ENCODE measurements at regions not wholly inside any gene's neighbourhood (a gene's known extent, or its start where the extent isn't known, plus 50 kb on each side); places are given as distances from the start of the nearest gene placed in this dataset.
"Not testable (repeated sequence)": the region's sequence is repeated elsewhere in the genome, so short reads cannot be mapped to it uniquely, and the experiment has no call there.

GRCh38 chr6:163701762-163702161 is 287.2 kb downstream of the QKI start:
- no peak for DNase-seq (ENCODE audit: low spot score)

GRCh38 chr6:163698086-163698485 is 283.6 kb downstream of the QKI start:
- DNase-seq (ENCODE audit: low spot score): no peak

- DNase-seq (ENCODE audit: low spot score): not testable (repeated sequence)
Measured at GRCh38 chr6:163696311-163696710, 281.8 kb downstream of the QKI start.

GRCh38 chr6:163695414-163695864 is 280.9 kb downstream of the QKI start:
- DNase-seq (ENCODE audit: low spot score): no peak

- no peak for DNase-seq (ENCODE audit: low spot score)
Measured at GRCh38 chr6:163694988-163695398, 280.5 kb downstream of the QKI start.

- DNase-seq (ENCODE audit: low spot score): no peak
Measured at GRCh38 chr6:163694072-163694471, 279.6 kb downstream of the QKI start.

- DNase-seq (ENCODE audit: low spot score): no peak
Measured at GRCh38 chr6:163691049-163691448, 276.5 kb downstream of the QKI start.

- DNase-seq (ENCODE audit: low spot score): no peak
Measured at GRCh38 chr6:163688739-163689362, 274.3 kb downstream of the QKI start.

GRCh38 chr6:163687075-163687474 is 272.6 kb downstream of the QKI start:
- no peak for DNase-seq (ENCODE audit: low spot score)

GRCh38 chr6:163686301-163686700 is 271.8 kb downstream of the QKI start:
- no peak for DNase-seq (ENCODE audit: low spot score)

- DNase-seq (ENCODE audit: low spot score): no peak
Measured at GRCh38 chr6:163683105-163683622, 268.6 kb downstream of the QKI start.

GRCh38 chr6:163679753-163680152 is 265.2 kb downstream of the QKI start:
- no peak for DNase-seq (ENCODE audit: low spot score)

GRCh38 chr6:163679012-163679660 is 264.6 kb downstream of the QKI start:
- DNase-seq (ENCODE audit: low spot score): no peak

- DNase-seq (ENCODE audit: low spot score): no peak
Measured at GRCh38 chr6:163675611-163676010, 261.1 kb downstream of the QKI start.

GRCh38 chr6:163672710-163673109 is 258.2 kb downstream of the QKI start:
- no peak for DNase-seq (ENCODE audit: low spot score)

- no peak for DNase-seq (ENCODE audit: low spot score)
Measured at GRCh38 chr6:163671791-163672190, 257.3 kb downstream of the QKI start.

GRCh38 chr6:163671355-163671754 is 256.8 kb downstream of the QKI start:
- DNase-seq (ENCODE audit: low spot score): no peak

GRCh38 chr6:163670336-163670735 is 255.8 kb downstream of the QKI start:
- no peak for DNase-seq (ENCODE audit: low spot score)

- DNase-seq (ENCODE audit: low spot score): no peak
Measured at GRCh38 chr6:163668061-163668426, 253.5 kb downstream of the QKI start.

GRCh38 chr6:163667372-163668060 is 253.0 kb downstream of the QKI start:
- peak; percentile 68 for DNase-seq (ENCODE audit: low spot score)

GRCh38 chr6:163665464-163665863 is 250.9 kb downstream of the QKI start:
- DNase-seq (ENCODE audit: low spot score): no peak

GRCh38 chr6:163663575-163663974 is 249.1 kb downstream of the QKI start:
- DNase-seq (ENCODE audit: low spot score): no peak

GRCh38 chr6:163662604-163663225 is 248.2 kb downstream of the QKI start:
- no peak for DNase-seq (ENCODE audit: low spot score)
